Testis (tissue), 2 donors: ENCODE measurements at regions not wholly inside any gene's neighbourhood (a gene's known extent, or its start where the extent isn't known, plus 50 kb on each side); places are given as distances from the start of the nearest gene placed in this dataset.

Experiments
- DNase-seq: peaks from one replicate; pipeline ENCODE4 v3.0.0-alpha.2; 2019
- H3K27ac ChIP-seq, 2 donors: fragments of 200-600 bp; sonication (generic); one replicate each; pipeline ENCODE4 v1.5.1; 2019
- H3K27me3 ChIP-seq: fragments of 200-600 bp; sonication (generic); one replicate; pipeline ENCODE4 v1.5.1; 2019
- H3K36me3 ChIP-seq: fragments of 200-600 bp; sonication (generic); one replicate; pipeline ENCODE4 v1.5.1; 2017; ENCODE audit warnings: low read depth; ENCODE audit errors: missing control alignments
- H3K4me1 ChIP-seq: fragments of 200-600 bp; sonication (generic); one replicate; pipeline ENCODE4 v1.5.1; 2019
- H3K4me3 ChIP-seq, 2 donors: fragments of 200-600 bp; sonication (generic); one replicate each; pipeline ENCODE4 v1.5.1; 2017 to 2019
- H3K9me3 ChIP-seq: fragments of 200-600 bp; sonication (generic); one replicate; pipeline ENCODE4 v1.5.1; 2017
- CTCF ChIP-seq, 3 experiments: fragments of 450-650 bp in 2 of 3; fragments of 200-600 bp in 1 of 3; sonication (generic) in 1 of 3; IDR thresholded peaks; one replicate each; pipeline ENCODE4 v1.5.1; 2016 to 2019; ENCODE audit warnings: antibody characterized with exemption in 3 of 3, mild to moderate bottlenecking in 2 of 3, moderate library complexity in 1 of 3
- POLR2A ChIP-seq: fragments of 450-650 bp; IDR thresholded peaks from one replicate; pipeline ENCODE4 v1.6.1; 2017; ENCODE audit warnings: antibody characterized with exemption, mild to moderate bottlenecking, moderate library complexity
- WGBS, 2 donors: methylation state at CpG; one replicate each; pipeline ENCODE4 v1.1.5; 2018; 5-methylcytosine and 5-hydroxymethylcytosine counted together
- intact Hi-C: fragments of 100-400 bp; cut with DNase I; formaldehyde crosslinking; loops from one replicate; pipeline ENCODE4 v1.15.1; 2023; ENCODE audit warnings: low total_unique reads

DNA sequence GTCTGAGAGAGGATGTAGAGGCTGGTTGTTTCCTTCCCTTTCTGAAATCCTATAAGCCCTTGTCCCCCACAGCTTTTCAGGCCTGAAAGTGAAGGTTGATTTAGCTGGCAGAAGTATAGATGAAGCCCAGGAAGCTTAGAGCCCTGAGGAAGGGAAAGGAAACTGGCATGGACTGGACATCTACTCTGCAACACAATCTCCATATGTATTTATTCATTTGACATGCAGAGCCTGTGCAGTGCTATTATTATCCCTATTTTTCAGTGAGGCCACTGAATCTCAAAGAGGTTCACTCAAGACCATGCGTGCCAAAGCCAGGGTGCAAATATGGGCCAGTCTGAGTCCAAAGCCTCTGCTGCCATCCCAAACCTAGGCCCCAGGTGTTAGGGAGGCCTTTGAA lies 78.5 kb upstream of the KCND3 start:
- Histone ChIP-seq H3K36me3 (no peaks in the 10 kb centered on the region), H3K4me1 (peaks cover 15% of the 10 kb centered on the region), H3K27me3 (no peaks in the 10 kb centered on the region), H3K4me3 (no peak overlapping the region), H3K9me3 (no peaks in the 10 kb centered on the region), H3K27ac (no peak overlapping the region)
- TF ChIP-seq POLR2A (no peak), CTCF (IDR thresholded peaks at IDR 0.05) (no peak)
- WGBS, 2 donors = 90 to 100% methylated on average over 1 of the region's 1 CpG
- intact Hi-C loops = no loop called here
- no peak for DNase-seq

DNA sequence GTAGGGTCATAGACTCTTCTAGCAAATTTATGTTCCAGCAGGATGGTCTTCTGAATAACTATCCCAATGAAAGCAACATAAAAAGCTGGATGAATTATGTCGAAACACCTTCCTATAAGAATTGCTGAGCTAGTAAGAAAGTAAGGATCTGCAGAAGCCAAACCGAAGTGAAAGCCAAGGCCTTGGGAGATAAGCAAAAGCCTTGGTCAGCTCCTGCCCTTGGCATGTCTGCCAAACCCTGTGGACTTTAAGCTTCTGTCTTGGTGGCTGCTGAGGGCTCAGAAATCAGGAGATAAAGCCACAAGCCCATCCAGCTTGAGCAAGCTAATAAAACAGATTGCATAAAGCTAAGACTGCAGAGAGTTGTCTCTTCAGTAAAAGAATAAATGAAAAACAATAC lies 81.2 kb upstream of the KCND3 start:
- Histone ChIP-seq H3K36me3 (no peaks in the 10 kb centered on the region), H3K27me3 (no peaks in the 10 kb centered on the region), H3K4me3 (no peak overlapping the region), H3K4me1 (no peaks in the 10 kb centered on the region), H3K27ac (no peak overlapping the region), H3K9me3 (no peaks in the 10 kb centered on the region)
- WGBS, 2 donors = 53 to 69% methylated on average over 2 of the region's 2 CpGs
- intact Hi-C loops = no loop called here
- no peak for DNase-seq
- TF ChIP-seq POLR2A (no peak), CTCF (IDR thresholded peaks at IDR 0.05) (no peak)

DNA sequence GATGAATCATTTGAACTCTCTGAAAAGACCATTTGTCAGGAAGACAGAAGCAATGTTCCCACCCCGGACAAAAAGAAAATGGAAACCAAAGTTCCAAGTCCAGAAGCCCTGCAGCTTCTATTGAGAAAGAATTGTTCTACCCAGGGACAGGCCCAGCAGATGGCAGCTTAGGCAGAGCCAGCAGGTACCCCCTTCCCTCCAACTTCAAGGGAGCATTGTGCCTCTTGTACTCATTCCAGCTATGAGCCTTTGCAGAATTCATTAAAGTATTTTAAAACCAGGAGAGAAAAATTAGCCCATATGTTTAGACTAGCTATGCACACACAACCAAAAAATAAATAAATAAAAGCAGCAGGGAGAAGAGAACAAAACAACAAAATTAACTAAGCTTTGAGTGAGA lies 85.2 kb upstream of the KCND3 start:
- Histone ChIP-seq H3K9me3 (no peaks in the 10 kb centered on the region), H3K4me1 (no peaks in the 10 kb centered on the region), H3K36me3 (no peaks in the 10 kb centered on the region), H3K27ac (no peak overlapping the region), H3K27me3 (no peaks in the 10 kb centered on the region), H3K4me3 (no peak overlapping the region)
- DNase-seq = no peak
- intact Hi-C loops = no loop called here
- TF ChIP-seq CTCF (IDR thresholded peaks at IDR 0.05) (no peak), POLR2A (no peak)
- WGBS, 2 donors = 74 to 89% methylated on average over 1 of the region's 1 CpG

- Histone ChIP-seq H3K36me3 (no peaks in the 10 kb centered on the region), H3K9me3 (no peaks in the 10 kb centered on the region), H3K27ac (no peak overlapping the region), H3K4me1 (no peaks in the 10 kb centered on the region), H3K4me3 (no peak overlapping the region), H3K27me3 (no peaks in the 10 kb centered on the region)
- WGBS, 2 donors = 87 to 90% methylated on average over 1 of the region's 1 CpG
- intact Hi-C loops = no loop called here
- TF ChIP-seq POLR2A (no peak), CTCF (IDR thresholded peaks at IDR 0.05) (no peak)
- no peak for DNase-seq
Observed at GRCh38 chr1:112075566-112075965, 86.1 kb upstream of the KCND3 start.

GRCh38 chr1:112079446-112079845 lies 90.0 kb upstream of the KCND3 start:
- TF ChIP-seq POLR2A = no peak
- TF ChIP-seq CTCF (IDR thresholded peaks at IDR 0.05) = no peak
- no peaks in the 10 kb centered on the region for H3K36me3 ChIP-seq
- WGBS, 2 donors = 69 to 86% methylated on average over 2 of the region's 2 CpGs

More at GRCh38 chr1:112079446-112079845, 90.0 kb upstream of the KCND3 start:
- Histone ChIP-seq H3K4me3 (no peak overlapping the region), H3K9me3 (no peaks in the 10 kb centered on the region), H3K4me1 (no peaks in the 10 kb centered on the region), H3K27me3 (no peaks in the 10 kb centered on the region), H3K27ac (no peak overlapping the region)
- DNase-seq = no peak
- intact Hi-C loops = no loop called here
